ENCODE measurements at regions not wholly inside any gene's neighbourhood (a gene's known extent, or its start where the extent isn't known, plus 50 kb on each side); places are given as distances from the start of the nearest gene placed in this dataset.
"Not testable (repeated sequence)": the region's sequence is repeated elsewhere in the genome, so short reads cannot be mapped to it uniquely, and the experiment has no call there.

DNA sequence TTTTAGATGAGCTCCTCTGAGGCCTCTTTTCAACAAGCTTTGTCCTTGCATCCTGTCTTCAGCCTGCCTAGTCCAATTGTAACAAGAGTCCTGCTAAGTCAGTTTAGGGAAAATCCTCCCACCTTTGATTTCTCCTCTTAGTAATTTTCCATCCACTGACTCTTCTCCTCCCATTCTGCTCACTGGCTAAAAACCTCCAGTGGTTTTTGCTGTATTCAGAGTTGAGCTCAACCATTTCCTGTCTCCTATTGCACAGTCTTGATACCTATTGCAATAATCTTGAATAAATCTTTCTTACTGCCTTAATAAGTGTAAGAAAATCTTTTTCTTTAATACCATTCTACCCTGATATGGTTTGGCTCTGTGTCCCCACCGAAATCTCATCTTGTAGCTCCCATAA, 117.8 kb upstream of the ENPP6 start:
- DNase-seq (ENCODE audit: low spot score): no peak
- TF ChIP-seq, protein P1, sequence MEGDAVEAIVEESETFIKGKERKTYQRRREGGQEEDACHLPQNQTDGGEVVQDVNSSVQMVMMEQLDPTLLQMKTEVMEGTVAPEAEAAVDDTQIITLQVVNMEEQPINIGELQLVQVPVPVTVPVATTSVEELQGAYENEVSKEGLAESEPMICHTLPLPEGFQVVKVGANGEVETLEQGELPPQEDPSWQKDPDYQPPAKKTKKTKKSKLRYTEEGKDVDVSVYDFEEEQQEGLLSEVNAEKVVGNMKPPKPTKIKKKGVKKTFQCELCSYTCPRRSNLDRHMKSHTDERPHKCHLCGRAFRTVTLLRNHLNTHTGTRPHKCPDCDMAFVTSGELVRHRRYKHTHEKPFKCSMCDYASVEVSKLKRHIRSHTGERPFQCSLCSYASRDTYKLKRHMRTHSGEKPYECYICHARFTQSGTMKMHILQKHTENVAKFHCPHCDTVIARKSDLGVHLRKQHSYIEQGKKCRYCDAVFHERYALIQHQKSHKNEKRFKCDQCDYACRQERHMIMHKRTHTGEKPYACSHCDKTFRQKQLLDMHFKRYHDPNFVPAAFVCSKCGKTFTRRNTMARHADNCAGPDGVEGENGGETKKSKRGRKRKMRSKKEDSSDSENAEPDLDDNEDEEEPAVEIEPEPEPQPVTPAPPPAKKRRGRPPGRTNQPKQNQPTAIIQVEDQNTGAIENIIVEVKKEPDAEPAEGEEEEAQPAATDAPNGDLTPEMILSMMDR (IDR thresholded peaks at IDR 0.05; ENCODE audit: borderline replicate concordance, control extremely low read depth, extremely low read depth, insufficient read depth, missing control alignments): no peak
- in situ Hi-C loops (cut with MboI; ENCODE audit: low sequenced_read_pairs, unreplicated experiment): no loop called here

DNA sequence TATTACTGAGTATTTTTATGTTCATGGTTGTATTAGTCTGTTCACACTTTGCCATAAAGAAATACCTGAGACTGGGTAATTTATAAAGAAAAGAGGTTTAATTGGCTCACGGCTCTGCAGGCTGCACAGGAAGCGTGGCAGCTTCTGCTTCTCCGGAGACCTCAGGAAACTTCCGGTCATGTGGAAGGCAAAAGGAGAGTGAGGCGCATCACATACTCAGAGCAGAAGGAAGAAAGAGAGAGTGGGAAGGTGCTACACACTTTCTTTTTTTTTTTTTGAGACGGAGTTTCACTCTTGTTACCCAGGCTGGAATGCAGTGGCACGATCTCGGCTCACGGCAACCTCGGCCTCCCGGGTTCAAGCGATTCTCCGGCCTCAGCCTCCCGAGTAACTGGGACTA, 115.8 kb upstream of the ENPP6 start:
- DNase-seq (ENCODE audit: low spot score); in situ Hi-C loops (cut with MboI; ENCODE audit: low sequenced_read_pairs, unreplicated experiment): not testable (repeated sequence)

DNA sequence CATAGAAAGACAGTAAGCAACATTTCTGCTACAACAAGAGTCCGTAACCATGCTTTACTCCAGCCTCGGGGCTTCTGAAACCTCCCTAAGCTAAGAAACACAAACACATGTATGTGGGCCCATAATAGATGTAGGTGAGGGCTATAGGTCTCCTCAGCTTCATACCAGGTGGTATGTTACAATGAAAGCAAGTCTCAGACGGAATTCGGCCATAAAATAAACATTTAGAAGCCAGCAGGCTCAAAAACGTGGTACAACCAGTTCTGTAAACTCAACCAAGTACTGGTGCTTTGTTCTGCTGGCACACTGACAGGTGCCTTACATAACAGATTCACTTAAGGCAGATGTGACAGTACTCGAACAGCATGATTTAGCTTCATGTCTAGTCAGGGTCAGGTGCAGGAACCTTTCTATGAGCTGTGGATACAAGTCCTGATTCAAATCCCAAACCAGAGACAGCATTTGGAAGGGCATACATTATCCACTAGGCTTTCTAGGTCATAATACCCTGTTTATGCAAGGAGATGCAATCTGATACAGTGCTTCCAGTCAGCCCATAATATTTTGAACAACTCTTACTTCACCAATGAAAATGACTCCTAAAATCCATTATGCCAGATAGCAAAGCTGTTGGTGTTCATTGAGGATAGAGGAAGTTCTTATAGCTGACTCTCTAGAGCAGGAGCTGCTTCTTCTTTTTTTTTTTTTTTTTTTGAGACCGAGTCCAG, 113.8 kb upstream of the ENPP6 start:
- TF ChIP-seq, protein P1 (IDR thresholded peaks at IDR 0.05; ENCODE audit: borderline replicate concordance, control extremely low read depth, extremely low read depth, insufficient read depth, missing control alignments): no peak
- DNase-seq (ENCODE audit: low spot score): no peak
- in situ Hi-C loops (cut with MboI; ENCODE audit: low sequenced_read_pairs, unreplicated experiment): no loop called here

DNA sequence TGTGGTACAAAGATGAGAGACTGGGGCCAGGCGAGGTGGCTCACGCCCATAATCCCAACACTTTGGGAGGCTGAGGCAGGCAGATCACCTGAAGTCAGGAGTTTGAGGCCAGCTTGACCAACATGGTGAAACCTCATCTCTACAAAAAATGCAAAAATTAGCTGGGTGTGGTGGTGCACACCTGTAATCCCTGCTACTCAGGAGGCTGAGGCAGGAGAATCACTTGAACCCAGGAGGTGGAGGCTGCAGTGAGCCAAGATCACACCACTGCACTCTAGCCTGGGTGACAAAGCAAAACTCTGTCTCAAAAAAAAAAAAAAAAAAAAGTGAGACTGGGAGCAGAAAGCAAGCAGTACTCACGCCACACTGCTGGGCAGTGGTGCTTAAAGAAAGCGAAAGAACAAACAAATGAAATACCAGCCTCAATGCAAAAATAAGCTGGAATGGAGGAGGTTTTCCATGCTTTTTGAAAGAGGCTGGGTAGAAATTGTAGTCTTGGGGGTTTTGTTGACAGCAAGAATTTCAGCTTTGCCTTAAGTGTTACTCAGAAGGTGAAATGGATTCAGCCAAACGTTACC, 112.9 kb upstream of the ENPP6 start:
- in situ Hi-C loops (cut with MboI; ENCODE audit: low sequenced_read_pairs, unreplicated experiment); DNase-seq (ENCODE audit: low spot score): not testable (repeated sequence)

DNA sequence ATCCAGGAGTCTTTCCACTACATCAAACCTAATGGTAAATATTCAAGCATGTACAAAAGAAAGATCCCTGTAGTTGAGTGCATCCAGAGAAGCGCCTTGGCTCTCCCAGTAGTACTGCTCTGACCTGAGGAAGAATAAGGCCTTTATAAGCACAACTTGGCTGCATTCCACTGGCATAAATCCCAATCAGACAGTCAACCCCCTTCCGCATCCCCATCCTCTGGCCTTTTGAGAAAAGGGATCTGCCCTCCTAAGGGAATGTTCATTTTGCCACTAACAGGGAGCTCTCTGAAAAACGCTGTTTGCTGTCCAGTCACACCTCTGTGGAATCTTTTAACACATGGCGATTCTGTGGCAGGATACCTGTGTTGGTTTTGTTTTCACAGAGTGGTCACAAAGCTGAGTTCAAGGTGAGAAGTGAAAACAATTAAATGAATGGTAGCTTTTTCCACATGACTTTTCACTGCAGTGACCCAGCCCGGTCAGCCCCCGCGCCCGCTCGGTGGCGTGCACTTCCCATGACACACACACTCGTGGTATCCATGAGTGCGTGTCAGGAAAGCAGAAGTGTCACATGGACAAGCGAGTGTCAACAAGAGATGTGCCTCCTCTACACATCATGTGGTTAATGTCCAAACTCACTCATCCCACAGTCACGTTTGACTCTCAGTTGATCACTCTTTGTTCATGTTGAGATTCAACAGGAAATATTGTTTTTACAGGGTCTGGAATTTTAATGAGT, 112.2 kb upstream of the ENPP6 start:
- DNase-seq (ENCODE audit: low spot score): peak; percentile 66
- TF ChIP-seq, protein P1 (IDR thresholded peaks at IDR 0.05; ENCODE audit: borderline replicate concordance, control extremely low read depth, extremely low read depth, insufficient read depth, missing control alignments): no peak
- in situ Hi-C loops (cut with MboI; ENCODE audit: low sequenced_read_pairs, unreplicated experiment): no loop called here

DNA sequence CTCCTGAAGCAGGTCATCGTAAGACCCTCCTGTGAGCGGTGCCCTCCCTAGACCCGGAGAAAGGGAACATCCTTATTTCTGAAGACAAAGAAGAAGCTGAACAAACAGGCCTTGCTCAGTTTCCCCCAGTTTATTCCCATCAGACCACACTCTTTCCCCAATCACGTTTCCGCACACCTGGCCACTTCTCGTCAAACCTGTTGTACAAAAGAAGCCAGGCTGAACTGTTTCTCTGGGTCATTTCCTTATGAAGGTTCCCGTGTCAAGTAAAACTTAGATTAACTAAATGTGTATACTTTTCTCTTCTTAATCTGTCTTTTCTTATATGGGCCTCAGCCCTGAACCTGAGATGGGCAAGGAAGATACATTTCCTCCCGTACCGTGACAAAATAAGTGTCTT, 111.6 kb upstream of the ENPP6 start:
- no peak for DNase-seq (ENCODE audit: low spot score)
- TF ChIP-seq, protein P1 (IDR thresholded peaks at IDR 0.05; ENCODE audit: borderline replicate concordance, control extremely low read depth, extremely low read depth, insufficient read depth, missing control alignments): no peak
- in situ Hi-C loops (cut with MboI; ENCODE audit: low sequenced_read_pairs, unreplicated experiment): no loop called here

DNA sequence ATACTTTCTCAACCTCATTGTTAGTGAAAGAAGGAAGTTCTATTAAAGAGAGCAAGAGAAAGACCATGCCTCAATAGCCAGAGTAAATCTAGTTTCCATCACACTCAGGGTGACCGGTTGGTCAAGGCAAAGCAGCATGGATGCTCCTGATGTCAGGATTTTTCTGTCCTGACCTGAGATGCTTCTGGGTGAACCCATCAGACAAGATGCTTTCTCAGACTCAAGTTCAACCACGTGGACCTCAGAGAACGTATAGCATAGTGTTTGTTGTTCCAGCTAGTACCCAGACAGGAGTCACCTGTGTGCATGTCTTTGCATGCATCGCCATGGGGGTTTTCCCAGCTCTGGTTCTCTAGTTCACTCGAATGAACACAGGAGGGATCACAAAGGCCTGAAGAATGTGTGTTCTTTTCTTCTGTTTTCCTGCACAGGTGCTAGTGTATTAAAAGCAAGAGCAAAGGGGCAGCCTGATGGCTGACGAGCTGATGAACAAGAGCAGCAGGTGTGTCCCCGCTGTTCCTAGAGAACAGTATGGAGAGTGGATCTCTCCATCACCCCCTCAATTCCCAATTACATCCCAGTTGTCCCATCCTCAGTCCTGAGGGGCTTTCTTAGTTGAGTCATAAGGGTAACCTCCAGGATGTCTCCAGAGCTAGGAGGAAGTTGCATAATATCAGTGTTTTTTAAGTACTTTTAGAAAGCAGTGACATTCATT, 110.5 kb upstream of the ENPP6 start:
- peak; percentile 63 for DNase-seq (ENCODE audit: low spot score)
- in situ Hi-C loops (cut with MboI; ENCODE audit: low sequenced_read_pairs, unreplicated experiment): no loop called here
- TF ChIP-seq, protein P1 (IDR thresholded peaks at IDR 0.05; ENCODE audit: borderline replicate concordance, control extremely low read depth, extremely low read depth, insufficient read depth, missing control alignments): no peak
